NB4 (cell line): ENCODE measurements at regions not wholly inside any gene's neighbourhood (a gene's known extent, or its start where the extent isn't known, plus 50 kb on each side); places are given as distances from the start of the nearest gene placed in this dataset.

Source experiments
- CTCF ChIP-seq: IDR thresholded peaks from one replicate; pipeline ENCODE4 v1.5.1; 2012; ENCODE audit warnings: low read depth, low read length
- MAX ChIP-seq: IDR thresholded peaks from 2 replicates; pipeline ENCODE4 v1.6.1; 2011; ENCODE audit warnings: low read depth, low read length
- MYC ChIP-seq: IDR thresholded peaks from 2 replicates; pipeline ENCODE4 v1.6.1; 2011; ENCODE audit warnings: low read depth, low read length
- POLR2A ChIP-seq: IDR thresholded peaks from 2 replicates; pipeline ENCODE4 v1.6.1; 2011; ENCODE audit warnings: mild to moderate bottlenecking; ENCODE audit not compliant: insufficient read length; ENCODE audit errors: extremely low read depth

- TF ChIP-seq CTCF (no peak), MAX (no peak), POLR2A (no peak), MYC (no peak)
These were observed 654.2 kb downstream of the PCDH7 start for GRCh38 chr4:31374256-31374960.
